ENCODE measurements at regions not wholly inside any gene's neighbourhood (a gene's known extent, or its start where the extent isn't known, plus 50 kb on each side); places are given as distances from the start of the nearest gene placed in this dataset.

- TF ChIP-seq POLR2A (IDR thresholded peaks at IDR 0.05): no peak
- TF ChIP-seq, protein P1, sequence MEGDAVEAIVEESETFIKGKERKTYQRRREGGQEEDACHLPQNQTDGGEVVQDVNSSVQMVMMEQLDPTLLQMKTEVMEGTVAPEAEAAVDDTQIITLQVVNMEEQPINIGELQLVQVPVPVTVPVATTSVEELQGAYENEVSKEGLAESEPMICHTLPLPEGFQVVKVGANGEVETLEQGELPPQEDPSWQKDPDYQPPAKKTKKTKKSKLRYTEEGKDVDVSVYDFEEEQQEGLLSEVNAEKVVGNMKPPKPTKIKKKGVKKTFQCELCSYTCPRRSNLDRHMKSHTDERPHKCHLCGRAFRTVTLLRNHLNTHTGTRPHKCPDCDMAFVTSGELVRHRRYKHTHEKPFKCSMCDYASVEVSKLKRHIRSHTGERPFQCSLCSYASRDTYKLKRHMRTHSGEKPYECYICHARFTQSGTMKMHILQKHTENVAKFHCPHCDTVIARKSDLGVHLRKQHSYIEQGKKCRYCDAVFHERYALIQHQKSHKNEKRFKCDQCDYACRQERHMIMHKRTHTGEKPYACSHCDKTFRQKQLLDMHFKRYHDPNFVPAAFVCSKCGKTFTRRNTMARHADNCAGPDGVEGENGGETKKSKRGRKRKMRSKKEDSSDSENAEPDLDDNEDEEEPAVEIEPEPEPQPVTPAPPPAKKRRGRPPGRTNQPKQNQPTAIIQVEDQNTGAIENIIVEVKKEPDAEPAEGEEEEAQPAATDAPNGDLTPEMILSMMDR (IDR thresholded peaks at IDR 0.05): no peak
These were observed 147.5 kb downstream of the CRYBB2 start for GRCh38 chr22:25366876-25367466.
